ENCODE measurements at regions not wholly inside any gene's neighbourhood (a gene's known extent, or its start where the extent isn't known, plus 50 kb on each side); places are given as distances from the start of the nearest gene placed in this dataset.

- TF ChIP-seq, protein P1, sequence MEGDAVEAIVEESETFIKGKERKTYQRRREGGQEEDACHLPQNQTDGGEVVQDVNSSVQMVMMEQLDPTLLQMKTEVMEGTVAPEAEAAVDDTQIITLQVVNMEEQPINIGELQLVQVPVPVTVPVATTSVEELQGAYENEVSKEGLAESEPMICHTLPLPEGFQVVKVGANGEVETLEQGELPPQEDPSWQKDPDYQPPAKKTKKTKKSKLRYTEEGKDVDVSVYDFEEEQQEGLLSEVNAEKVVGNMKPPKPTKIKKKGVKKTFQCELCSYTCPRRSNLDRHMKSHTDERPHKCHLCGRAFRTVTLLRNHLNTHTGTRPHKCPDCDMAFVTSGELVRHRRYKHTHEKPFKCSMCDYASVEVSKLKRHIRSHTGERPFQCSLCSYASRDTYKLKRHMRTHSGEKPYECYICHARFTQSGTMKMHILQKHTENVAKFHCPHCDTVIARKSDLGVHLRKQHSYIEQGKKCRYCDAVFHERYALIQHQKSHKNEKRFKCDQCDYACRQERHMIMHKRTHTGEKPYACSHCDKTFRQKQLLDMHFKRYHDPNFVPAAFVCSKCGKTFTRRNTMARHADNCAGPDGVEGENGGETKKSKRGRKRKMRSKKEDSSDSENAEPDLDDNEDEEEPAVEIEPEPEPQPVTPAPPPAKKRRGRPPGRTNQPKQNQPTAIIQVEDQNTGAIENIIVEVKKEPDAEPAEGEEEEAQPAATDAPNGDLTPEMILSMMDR (IDR thresholded peaks at IDR 0.05) = no peak
- no peak for TF ChIP-seq POLR2A (IDR thresholded peaks at IDR 0.05)
These were observed 585.9 kb downstream of the DIPK2A start for GRCh38 chr3:144557515-144557914.

Measured in tibial nerve (tissue), 3 donors.